ENCODE measurements at regions not wholly inside any gene's neighbourhood (a gene's known extent, or its start where the extent isn't known, plus 50 kb on each side); places are given as distances from the start of the nearest gene placed in this dataset.
"Not testable (repeated sequence)": the region's sequence is repeated elsewhere in the genome, so short reads cannot be mapped to it uniquely, and the experiment has no call there.

DNA sequence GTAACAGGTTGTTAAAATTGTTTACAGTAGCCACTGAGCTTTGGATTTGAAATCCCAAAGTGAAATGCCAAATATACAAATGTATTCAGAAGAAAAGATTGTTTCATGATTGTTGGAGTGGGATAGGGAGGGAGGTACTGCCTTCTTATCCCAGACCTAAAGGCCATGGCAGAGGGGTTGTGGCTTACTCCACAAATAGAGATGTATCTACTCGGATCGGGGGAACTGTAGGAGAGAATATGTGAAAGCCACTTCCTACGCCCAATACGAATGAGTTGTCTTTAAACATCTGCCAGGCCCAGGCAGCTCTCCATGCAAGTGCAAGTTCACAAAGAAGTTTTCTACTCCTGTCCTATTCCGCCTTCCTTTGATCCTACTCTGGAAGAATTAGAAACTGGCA lies 150.2 kb upstream of the PRSS12 start:
- TF ChIP-seq, protein P1, sequence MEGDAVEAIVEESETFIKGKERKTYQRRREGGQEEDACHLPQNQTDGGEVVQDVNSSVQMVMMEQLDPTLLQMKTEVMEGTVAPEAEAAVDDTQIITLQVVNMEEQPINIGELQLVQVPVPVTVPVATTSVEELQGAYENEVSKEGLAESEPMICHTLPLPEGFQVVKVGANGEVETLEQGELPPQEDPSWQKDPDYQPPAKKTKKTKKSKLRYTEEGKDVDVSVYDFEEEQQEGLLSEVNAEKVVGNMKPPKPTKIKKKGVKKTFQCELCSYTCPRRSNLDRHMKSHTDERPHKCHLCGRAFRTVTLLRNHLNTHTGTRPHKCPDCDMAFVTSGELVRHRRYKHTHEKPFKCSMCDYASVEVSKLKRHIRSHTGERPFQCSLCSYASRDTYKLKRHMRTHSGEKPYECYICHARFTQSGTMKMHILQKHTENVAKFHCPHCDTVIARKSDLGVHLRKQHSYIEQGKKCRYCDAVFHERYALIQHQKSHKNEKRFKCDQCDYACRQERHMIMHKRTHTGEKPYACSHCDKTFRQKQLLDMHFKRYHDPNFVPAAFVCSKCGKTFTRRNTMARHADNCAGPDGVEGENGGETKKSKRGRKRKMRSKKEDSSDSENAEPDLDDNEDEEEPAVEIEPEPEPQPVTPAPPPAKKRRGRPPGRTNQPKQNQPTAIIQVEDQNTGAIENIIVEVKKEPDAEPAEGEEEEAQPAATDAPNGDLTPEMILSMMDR (IDR thresholded peaks at IDR 0.05; ENCODE audit: low read length), result not testable (repeated sequence)
- not testable (repeated sequence) for TF ChIP-seq EZH2 (optimal IDR thresholded peaks at IDR 0.05; ENCODE audit: low read depth, low read length); EZH2phosphoT487 (IDR thresholded peaks at IDR 0.05; ENCODE audit: low read length)
